ENCODE measurements at regions not wholly inside any gene's neighbourhood (a gene's known extent, or its start where the extent isn't known, plus 50 kb on each side); places are given as distances from the start of the nearest gene placed in this dataset.

DNA sequence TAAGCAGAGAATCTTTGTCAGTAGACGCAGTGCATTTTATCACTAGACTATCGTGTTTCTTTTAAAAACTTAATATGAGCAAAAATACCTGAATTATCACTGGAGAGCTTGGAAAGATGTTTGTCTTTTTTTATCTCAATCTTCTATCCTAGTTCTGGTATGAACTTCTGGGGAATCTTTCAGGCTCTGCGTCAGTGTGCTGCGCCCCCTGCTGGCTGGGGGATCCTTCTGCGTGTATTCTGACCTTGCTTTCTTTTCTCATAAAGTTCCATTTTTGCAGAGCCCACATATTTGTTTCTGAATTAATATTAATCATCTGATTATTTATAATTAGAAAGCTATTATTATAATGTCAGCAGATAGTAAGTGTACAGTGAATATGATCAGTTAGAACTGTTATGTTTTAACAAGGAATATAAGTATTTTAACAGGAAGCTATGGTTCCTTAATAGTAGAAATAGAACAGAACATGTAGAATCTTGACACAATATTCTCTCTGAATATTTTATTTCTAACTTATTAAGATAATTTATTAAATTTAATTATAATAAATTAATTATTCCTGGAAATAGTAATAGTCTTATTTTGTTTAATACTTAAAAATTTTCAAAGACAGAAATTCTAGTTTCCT is 945.0 kb upstream of the CRIM1 start:
- Histone ChIP-seq H3F3A (ENCODE audit: control insufficient read depth, insufficient read depth) (no peaks in the 10 kb centered on the region), H3K9me3 (ENCODE audit: control insufficient read depth, insufficient read depth, low read length) (no peaks in the 10 kb centered on the region), H3K4me3 (ENCODE audit: low read length) (no peak overlapping the region), H3K79me2 (ENCODE audit: control insufficient read depth, low read length) (no peaks in the 10 kb centered on the region), H3K4me2 (ENCODE audit: low read length) (no peak overlapping the region), H4K20me1 (ENCODE audit: control insufficient read depth, insufficient read depth, low read depth, low read length) (no peaks in the 10 kb centered on the region), H3K9me2 (replicated peaks; ENCODE audit: control insufficient read depth, low read length) (no peaks in the 10 kb centered on the region), H3K4me1 (ENCODE audit: control insufficient read depth, low read length) (no peaks in the 10 kb centered on the region), H3K27ac (ENCODE audit: low read depth, low read length) (no peak overlapping the region), H3K36me3 (ENCODE audit: control insufficient read depth, low read length) (no peaks in the 10 kb centered on the region), H3K27me3 (ENCODE audit: control insufficient read depth, low read length) (no peaks in the 10 kb centered on the region)
- no peak for TF ChIP-seq EZH2phosphoT487 (IDR thresholded peaks at IDR 0.05; ENCODE audit: borderline replicate concordance, low read length)
- TF ChIP-seq, protein P1, sequence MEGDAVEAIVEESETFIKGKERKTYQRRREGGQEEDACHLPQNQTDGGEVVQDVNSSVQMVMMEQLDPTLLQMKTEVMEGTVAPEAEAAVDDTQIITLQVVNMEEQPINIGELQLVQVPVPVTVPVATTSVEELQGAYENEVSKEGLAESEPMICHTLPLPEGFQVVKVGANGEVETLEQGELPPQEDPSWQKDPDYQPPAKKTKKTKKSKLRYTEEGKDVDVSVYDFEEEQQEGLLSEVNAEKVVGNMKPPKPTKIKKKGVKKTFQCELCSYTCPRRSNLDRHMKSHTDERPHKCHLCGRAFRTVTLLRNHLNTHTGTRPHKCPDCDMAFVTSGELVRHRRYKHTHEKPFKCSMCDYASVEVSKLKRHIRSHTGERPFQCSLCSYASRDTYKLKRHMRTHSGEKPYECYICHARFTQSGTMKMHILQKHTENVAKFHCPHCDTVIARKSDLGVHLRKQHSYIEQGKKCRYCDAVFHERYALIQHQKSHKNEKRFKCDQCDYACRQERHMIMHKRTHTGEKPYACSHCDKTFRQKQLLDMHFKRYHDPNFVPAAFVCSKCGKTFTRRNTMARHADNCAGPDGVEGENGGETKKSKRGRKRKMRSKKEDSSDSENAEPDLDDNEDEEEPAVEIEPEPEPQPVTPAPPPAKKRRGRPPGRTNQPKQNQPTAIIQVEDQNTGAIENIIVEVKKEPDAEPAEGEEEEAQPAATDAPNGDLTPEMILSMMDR (IDR thresholded peaks at IDR 0.05; ENCODE audit: low read depth, low read length, poor library complexity, severe bottlenecking) = peak; percentile 87

DNA sequence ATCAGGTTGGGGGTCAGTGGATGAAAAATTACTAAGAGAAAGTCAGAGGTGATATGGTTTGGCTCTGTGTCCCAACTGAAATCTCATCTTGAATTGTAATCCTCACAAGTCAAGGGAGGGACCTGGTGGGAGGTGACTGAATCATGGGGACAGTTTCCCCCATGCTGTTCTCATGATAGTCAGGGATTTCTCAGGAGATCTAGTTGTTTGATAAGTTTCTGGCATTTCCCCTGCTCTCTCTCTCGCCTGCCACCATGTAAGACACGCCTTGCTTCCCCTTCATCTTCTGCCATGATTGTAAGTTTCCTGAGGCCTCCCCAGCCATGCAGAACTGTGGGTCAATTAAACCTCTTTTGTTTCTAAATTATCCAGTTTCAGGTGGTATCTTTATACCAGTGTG is 945.8 kb upstream of the CRIM1 start:
- H3K9me2 ChIP-seq (replicated peaks; ENCODE audit: control insufficient read depth, low read length) = no peaks in the 10 kb centered on the region
- no peak overlapping the region for H3K27ac ChIP-seq (ENCODE audit: low read depth, low read length)
- TF ChIP-seq EZH2phosphoT487 (IDR thresholded peaks at IDR 0.05; ENCODE audit: borderline replicate concordance, low read length) = no peak
- TF ChIP-seq, protein P1 (IDR thresholded peaks at IDR 0.05; ENCODE audit: low read depth, low read length, poor library complexity, severe bottlenecking) = no peak
- no peaks in the 10 kb centered on the region for H3K27me3 ChIP-seq (ENCODE audit: control insufficient read depth, low read length)
- H3K4me3 ChIP-seq (ENCODE audit: low read length) = no peak overlapping the region
- no peaks in the 10 kb centered on the region for H4K20me1 ChIP-seq (ENCODE audit: control insufficient read depth, insufficient read depth, low read depth, low read length)
- H3K4me1 ChIP-seq (ENCODE audit: control insufficient read depth, low read length) = no peaks in the 10 kb centered on the region
- no peaks in the 10 kb centered on the region for H3K36me3 ChIP-seq (ENCODE audit: control insufficient read depth, low read length)
- no peaks in the 10 kb centered on the region for H3K9me3 ChIP-seq (ENCODE audit: control insufficient read depth, insufficient read depth, low read length)
- no peak overlapping the region for H3K4me2 ChIP-seq (ENCODE audit: low read length)
- H3F3A ChIP-seq (ENCODE audit: control insufficient read depth, insufficient read depth) = no peaks in the 10 kb centered on the region
- H3K79me2 ChIP-seq (ENCODE audit: control insufficient read depth, low read length) = no peaks in the 10 kb centered on the region

GRCh38 chr2:35408320-35408719 is 947.3 kb upstream of the CRIM1 start:
- Histone ChIP-seq H3K27me3 (ENCODE audit: control insufficient read depth, low read length) (no peaks in the 10 kb centered on the region), H3K9me3 (ENCODE audit: control insufficient read depth, insufficient read depth, low read length) (no peaks in the 10 kb centered on the region), H3K4me3 (ENCODE audit: low read length) (no peak overlapping the region), H3K4me2 (ENCODE audit: low read length) (no peak overlapping the region), H3F3A (ENCODE audit: control insufficient read depth, insufficient read depth) (no peaks in the 10 kb centered on the region), H3K27ac (ENCODE audit: low read depth, low read length) (no peak overlapping the region), H3K79me2 (ENCODE audit: control insufficient read depth, low read length) (no peaks in the 10 kb centered on the region), H4K20me1 (ENCODE audit: control insufficient read depth, insufficient read depth, low read depth, low read length) (no peaks in the 10 kb centered on the region), H3K36me3 (ENCODE audit: control insufficient read depth, low read length) (no peaks in the 10 kb centered on the region), H3K9me2 (replicated peaks; ENCODE audit: control insufficient read depth, low read length) (no peaks in the 10 kb centered on the region), H3K4me1 (ENCODE audit: control insufficient read depth, low read length) (no peaks in the 10 kb centered on the region)
- no peak for TF ChIP-seq EZH2phosphoT487 (IDR thresholded peaks at IDR 0.05; ENCODE audit: borderline replicate concordance, low read length)
- TF ChIP-seq, protein P1 (IDR thresholded peaks at IDR 0.05; ENCODE audit: low read depth, low read length, poor library complexity, severe bottlenecking) = no peak
